HG03039 (cell line): ENCODE measurements at regions not wholly inside any gene's neighbourhood (a gene's known extent, or its start where the extent isn't known, plus 50 kb on each side); places are given as distances from the start of the nearest gene placed in this dataset.
"Not testable (repeated sequence)": the region's sequence is repeated elsewhere in the genome, so short reads cannot be mapped to it uniquely, and the experiment has no call there.

Experiments
- ATAC-seq: cut with Tn5 transposase; IDR thresholded peaks from one replicate; pipeline ENCODE4 v1.9.1; 2021; ENCODE audit warnings: mild to moderate bottlenecking, moderate library complexity; ENCODE audit not compliant: unreplicated experiment

DNA sequence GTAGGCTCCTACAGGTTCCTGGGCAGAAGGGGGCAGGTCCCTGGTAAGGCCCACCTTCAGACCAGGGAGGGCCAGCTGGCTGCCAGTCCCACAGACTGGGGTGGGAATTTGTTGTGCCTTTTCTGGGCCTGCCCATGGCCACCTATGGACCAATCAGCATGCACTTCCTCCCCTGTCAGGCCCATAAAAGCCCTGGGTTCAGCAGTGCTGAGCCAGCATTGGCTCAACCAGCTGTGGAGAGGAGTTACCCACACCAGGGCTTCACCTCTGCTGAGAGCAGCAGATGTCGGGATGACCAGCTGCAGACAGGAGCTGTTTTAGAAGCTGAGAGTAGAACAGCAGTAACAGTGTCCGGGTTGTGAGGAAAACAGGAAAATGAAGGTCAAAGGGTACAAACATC, 373.4 kb upstream of the ACO1 start:
- ATAC-seq = no peak

DNA sequence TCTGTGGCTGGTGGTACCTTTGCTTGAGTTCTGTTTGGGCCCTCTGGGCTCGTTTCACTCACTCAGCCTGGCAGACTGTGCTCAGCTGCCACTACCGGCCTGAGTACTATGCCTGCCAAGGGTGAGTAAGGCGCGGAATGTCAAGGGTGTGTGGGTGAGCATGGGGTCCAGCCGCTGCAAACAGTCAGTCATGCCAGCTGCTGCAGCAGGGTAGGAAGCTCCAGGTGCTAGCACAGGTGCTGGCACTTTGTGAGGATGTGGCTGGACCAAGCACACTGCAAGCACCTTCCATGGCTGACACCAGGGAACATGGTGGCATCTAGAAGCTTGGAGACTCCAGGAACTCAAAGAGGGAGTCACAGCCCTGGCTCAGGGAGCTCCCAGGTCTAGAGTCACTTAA, 368.6 kb upstream of the ACO1 start:
- ATAC-seq = no peak

DNA sequence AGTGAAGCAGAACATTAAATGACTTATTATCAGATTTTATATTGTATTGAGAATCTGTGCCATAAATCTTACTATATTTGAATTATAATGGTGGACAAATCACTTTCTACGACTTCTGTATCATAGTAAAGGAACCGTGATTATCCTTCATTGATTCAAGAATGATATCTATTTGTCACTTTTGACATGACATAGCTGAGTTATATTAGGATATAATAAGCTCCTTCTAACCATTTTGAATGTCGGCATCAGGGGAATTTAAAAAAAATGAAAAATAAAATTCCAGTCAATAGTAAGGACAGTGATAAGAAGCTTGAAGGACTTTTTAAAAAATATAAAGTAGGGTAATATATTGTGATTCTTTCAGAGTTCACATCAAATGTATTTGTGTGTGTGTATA, 338.9 kb upstream of the ACO1 start:
- ATAC-seq = no peak

DNA sequence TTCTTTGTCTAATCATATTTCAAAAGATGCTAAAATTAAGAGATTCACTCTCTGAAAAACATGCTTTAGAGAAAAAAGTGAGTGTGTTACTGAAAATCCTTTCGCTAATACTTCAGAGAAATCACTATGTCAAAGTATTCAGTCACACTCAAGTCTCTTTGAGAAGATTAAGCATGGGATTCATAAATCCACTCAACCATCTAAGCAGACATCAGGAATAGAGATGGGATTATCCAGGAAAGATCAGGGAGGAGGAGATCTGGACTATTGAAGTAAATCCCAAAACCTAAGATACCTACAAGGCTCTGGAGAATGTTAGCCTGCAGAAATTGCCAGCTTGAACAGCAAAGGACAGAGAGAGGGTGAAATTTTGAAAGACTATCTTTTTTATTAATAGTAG, 317.2 kb upstream of the ACO1 start:
- ATAC-seq = no peak

DNA sequence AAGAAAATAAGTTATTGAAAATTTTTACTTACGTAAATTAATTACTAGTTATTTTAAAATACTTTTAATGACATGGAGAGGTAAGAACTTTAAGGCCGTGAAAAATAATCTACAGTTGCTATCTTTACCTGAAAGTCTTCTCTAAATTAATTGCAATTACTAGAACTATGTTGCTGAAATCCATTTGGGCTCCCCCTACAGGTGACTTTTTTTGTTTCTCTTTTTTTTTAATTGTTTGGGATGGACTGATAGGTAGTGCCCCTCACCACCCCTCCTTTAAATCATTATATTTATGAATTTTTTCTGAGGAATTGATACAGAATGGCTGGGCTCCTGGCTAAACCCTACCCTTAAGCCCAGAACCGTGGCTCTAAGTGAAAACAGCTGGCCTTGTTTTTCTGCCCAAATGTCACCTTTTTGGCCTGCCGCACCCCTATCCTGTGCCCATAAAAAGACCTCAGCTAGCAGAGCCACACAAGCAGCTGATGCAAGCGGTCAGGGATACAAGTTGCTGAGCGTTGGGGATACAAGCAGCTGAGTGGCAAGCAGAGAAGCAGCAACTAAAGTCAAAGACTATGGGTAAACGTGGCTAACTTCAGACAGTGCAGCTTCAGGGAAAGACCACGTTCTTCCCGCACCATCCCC, 315.2 kb upstream of the ACO1 start:
- ATAC-seq = no peak

DNA sequence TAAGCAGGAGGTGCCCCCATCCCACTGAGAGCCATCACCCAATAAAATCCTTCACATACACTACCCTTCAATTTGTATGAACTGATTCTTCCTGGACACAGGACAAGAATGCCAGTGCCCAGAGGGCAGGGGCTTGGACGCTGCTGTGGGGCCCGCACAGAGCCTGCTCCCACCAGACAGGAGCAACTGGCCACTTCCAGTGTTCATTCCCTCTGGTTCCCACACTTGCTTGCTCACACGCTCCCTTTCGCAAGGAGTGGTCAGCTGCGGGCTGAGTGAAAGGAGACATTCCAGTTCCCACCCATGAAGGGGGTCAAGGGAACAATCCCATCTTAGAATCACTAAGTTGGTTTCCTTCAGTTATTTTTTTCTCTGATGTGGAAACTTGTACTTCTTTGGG, 314.5 kb upstream of the ACO1 start:
- ATAC-seq = no peak

DNA sequence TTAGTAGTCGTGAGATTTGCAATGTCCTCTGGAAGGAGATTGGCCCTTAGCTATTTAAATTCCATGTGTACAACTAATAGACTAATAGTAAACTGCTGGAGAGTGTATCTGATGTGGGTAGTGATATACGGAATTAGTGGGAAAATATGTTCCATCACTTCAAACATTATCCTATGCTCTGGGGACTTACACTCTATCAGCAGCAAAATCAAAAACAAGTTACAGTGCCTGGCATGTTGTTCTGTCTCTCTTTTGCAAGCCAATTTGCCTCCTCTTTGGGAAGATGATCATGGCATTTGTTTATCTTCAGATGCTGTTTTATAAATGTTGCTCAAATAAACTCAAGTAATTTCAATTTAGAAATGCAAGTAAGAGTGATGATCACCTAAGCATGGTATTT, 311.9 kb upstream of the ACO1 start:
- ATAC-seq = no peak

DNA sequence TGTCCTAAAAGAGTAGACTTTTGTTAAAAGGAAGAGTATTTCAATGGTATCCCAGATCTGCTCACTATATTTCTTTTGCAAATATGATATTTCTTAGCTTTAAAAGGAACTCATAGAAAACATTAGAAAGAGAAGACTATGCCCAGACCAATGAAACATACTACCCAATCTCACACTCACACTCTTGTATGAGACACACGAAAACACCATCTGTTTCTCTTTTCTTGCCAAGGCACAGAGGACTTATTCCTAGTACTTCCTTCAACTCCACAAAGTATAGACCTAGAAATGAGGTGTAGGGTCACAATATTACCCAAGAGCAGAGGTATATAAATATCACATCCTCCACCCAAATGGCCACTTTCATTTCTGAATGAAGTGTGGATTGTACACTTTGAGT, 292.4 kb upstream of the ACO1 start:
- ATAC-seq = no peak

DNA sequence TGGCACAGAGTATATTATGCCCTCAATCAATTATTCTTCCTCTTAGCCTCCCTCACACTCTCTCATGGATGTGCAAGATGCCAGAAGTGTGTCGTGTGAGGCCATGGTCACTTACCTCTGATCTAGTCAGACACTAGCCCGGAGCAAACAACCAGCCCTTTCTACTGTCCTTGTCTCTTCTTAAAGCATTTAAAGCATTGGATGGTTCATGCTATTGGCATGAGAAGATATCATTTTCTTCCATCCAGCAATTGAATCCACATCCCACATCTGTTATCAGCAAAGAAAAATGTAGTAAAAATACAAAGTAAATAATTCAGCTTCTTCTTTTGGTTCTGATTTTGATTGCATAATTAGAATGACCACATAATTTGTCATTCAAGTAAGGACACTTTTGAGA, 267.2 kb upstream of the ACO1 start:
- no peak for ATAC-seq

DNA sequence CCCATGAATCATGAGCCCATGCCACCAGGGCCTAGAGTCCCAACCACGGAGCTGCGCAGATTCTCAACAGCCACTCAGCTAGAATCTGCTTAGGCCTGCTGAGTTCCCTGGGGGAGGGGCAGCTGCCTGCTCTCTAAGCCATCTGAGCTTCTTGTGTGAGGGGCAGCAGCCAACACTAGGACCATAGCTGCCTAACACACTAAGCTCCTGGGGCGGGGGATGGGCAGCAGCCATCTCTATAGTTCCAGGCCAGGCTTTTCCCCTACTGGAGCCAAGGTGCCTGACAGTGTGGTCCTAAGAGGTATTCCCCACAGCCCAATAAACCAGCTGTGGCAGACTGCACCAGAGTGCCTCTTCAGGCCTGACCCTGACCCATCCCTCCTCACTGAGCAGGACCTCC, 255.9 kb upstream of the ACO1 start:
- no peak for ATAC-seq

DNA sequence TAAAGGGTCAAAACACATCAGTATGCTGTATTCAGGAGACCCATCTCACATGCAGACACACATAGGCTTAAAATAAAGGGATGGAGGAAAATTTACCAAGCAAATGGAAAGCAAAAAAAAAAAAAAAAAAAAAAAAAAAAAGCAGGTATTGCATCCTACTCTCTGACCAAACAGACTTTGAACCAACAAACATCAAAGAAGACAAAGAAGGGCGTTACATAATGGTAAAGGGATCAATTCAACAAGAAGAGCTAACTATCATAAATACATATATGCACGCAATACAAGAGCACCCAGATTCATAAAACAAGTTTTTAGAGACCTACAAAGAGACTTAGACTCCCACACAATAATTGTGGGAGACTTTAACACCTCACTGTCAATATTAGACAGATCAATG, 253.7 kb upstream of the ACO1 start:
- not testable (repeated sequence) for ATAC-seq

DNA sequence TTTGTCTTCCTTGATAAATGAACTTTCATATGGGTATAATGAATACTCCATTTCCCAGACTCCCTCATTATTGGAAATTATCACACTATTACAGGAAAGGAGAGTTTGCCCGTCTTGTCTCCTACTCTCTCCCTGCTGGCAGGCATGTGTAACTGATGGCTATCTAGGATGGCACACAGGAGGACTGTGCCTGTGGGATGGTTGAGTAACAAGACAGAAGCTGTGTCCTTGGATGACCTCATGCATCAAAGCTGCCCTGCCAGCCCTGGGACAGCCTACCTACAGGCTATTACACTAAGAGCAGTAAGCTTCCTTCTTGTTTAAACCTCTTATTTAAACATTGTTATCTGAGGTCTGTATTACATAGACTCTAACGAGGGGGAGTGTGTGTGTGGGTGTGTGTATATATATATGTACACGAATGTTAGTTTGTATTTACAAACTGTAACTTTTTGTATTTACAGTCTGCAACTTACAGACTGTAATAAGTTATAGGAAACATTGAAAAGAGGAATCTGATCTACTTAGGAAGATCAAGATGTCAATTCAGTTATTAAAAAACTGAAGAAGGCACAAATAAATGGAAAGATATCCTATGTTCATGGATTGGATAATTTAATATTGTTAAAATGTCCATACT, 247.6 kb upstream of the ACO1 start:
- ATAC-seq = no peak

DNA sequence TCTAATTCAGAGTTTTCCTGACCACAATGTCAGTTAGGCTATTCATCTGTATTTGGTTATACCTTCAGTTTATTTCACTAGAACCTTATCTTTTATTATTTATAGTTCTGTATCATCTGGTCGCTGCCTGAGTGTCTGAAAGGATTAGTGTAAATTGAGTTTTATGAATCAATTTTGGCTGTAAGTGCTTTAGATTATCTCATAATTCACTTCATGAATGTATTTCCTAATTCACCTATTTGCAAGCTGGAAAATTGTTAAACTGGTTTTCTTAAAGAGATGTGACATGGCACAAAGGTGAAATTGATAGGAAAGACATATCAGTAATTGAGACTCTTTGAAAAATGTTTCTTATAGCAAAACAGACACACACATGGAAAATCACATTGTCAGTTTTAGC, 242.4 kb upstream of the ACO1 start:
- no peak for ATAC-seq

DNA sequence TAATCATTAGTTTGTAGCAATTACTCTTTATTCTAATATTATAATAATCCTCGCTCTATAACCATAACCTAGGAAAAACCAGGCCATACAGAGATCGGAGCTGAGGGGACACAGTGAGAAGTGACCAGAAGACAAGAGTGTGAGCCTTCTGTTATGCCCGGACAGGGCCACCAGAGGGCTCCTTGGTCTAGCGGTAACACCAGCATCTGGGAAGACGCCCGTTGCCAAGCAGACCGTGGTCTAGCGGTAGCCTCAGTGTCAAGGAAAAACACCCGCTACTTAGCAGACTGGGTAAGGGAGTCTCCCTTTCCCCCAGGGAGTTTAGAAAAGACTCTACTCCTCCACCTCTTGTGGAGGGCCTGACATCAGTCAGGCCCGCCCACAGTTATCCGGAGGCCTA, 235.9 kb upstream of the ACO1 start:
- not testable (repeated sequence) for ATAC-seq

DNA sequence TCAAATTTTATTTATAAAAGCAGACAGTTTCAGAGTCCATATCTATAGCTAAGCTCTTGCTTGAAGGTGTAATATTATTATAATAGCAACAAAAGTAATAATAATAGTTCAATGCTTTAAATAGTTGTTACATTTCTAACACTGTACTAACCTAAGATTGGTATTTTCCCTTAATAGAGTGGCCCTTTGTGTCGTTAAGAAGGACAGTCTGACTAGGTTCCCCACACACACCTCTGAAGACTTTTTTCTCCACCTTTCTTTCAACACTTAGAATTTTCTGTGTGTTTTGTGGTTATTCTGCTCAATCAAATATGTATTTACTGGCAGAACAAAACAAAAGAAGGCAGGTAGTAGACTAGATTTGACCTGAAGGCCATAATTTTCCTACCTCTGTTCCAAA, 223.2 kb upstream of the ACO1 start:
- no peak for ATAC-seq

DNA sequence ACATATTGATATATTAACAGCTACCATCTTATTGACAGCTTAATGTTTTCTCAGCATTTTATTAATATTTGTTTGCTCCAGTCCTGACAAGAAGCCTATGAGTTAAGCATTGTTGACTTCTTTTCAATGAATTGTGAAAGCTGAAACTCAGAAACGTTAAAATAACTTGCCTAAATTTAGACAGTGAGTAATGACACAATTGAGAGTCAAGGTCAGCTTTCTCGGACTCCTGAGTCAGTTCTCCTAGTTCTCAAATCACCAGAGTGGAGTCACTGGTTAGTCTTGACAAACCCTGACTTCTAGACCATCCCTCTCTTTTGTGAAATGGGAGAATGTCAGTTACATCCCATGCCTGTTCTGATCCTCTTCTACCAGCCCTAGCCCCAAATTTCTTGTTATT, 222.7 kb upstream of the ACO1 start:
- ATAC-seq = peak; percentile 81

DNA sequence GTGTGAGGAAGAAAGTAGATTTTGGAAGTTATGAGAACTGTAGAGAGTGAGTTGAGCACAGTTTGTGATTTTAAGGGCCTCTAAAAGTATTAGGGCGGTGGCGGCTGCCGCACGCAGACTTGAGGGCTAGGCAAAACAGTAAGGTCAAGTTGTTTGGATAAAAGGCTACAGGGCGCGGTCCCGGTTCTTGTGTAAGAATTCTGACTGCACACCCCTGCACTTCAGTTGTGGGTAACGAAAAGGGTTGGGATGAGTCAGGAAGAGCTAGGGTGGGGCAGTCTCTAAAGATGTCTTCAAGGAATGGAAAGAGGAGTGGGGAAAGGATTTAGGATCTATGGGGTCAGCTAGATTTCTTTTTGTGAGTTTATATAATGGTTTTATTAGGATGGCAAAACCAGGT, 218.1 kb upstream of the ACO1 start:
- not testable (repeated sequence) for ATAC-seq

DNA sequence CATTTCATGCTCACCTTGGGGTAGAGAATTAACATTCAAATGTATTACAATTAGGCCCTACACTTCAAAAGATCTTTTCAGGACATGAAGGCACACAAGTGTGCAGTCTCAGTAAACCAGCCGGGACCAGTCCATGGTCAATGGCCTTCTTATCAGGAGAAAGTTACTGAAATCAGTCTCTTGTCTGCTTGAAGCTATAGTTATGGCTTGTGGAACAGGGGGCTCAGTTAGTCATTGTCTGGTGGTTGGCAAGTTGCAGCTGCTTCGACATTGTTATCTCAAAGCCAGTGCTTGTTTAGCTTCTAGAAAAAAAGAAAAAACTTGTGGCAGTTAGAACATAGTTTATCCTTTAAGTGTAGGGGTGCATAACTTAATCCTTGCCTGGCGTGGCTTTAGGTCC, 213.1 kb upstream of the ACO1 start:
- no peak for ATAC-seq

DNA sequence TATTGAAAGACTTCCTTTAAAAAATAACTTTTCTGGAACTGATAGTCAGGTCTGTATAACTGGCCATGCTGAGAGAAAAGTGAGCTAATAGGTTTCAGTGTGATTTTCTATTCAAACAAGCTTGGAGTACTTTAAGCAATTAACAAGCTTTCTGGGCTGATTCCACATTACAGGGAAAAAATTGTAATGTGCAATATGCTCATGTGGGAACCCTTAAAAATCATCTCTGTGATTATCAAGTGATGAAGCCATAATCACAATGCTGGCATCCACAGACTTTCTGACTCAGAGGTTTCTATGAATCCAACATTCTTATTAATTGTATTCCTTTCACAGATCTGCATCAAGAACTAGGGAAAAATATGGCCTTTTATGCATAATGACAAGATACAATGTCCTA, 212.2 kb upstream of the ACO1 start:
- no peak for ATAC-seq

DNA sequence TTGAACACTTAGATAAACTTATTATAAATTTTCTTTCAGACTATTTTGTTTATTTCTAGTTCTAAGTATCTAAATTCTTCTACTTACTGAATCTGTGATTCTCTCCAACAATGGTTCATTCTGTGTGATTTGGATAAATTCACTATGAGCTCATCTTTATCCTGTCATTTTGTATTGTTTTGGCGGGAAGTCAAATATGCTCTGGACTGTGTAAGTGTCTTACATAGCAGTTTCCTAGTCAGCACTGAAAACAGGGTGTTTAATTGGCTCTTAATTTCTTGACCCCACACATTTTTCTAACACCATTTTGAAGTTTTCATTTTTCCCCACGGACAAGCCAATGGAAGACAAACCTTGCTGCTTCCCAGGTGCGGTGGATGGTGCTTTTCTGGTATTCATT, 207.0 kb upstream of the ACO1 start:
- no peak for ATAC-seq

DNA sequence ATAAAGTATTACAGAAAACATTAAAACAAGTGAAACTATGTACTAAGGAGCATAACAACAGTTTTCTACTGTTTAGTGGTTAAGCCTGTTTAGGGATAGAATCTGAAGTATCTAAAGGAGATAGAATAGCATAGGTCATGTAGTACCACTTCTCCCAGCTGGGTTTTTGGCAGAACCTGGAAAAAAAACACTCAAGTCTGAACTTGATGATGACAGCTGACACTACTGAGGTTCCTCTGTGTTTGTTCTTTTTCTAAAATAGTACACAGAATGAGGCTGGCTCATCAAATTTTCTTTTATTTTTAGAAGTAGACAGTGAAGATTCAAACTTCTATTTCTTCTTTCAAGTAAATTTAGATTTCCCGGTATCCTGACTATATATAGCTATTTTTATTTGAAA, 203.8 kb upstream of the ACO1 start:
- no peak for ATAC-seq

DNA sequence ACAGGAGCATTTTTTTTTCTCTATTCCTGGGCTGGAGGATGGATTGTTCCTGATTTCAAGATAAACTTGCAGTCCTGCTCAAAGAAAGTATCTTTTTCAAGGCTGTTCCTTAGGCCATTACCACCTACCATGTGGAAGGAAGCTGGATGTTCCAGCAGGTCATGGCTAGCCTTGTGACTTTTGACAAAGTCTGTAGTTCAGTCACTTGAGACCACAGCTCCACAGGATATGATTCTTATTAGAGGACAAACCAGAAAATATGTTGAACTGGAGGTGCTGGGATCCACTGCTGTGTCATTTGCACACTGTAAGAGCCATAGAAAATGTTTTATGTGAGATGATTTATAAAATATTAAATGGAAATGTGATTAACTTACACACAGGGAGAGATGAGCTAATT, 184.2 kb upstream of the ACO1 start:
- no peak for ATAC-seq

DNA sequence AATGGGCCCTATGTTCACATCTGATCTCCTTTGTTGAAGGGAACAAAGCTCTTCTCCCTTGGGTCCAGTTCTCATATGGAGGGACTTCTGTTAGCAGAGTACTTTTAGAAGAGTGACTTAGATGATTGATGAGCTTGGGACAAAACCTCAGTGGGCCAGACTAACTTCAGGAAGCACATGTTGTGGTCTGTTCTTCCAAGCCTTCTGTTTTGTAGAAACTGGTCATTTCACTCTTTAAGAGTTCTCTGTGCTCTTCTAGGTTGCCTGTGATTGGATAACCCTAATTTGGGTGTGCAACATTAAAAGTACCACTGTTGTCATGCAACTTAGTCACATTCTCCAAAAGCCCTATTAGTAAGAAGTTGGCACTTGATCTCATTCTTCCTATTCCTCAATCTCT, 183.5 kb upstream of the ACO1 start:
- ATAC-seq = no peak
